H1 (cell line): ENCODE measurements at regions not wholly inside any gene's neighbourhood (a gene's known extent, or its start where the extent isn't known, plus 50 kb on each side); places are given as distances from the start of the nearest gene placed in this dataset.

Experiments used
- CTCF ChIA-PET: fragments of 300-600 bp; sonication (Branson Sonifier 250); formaldehyde crosslinking; loops from one replicate; lab custom pipeline; 2021; ENCODE audit not compliant: partially characterized antibody; lab: Charles Lee
- POLR2A ChIA-PET: fragments of 300-600 bp; sonication (Branson Sonifier 250); formaldehyde crosslinking; loops from one replicate; lab custom pipeline; 2021; ENCODE audit warnings: inconsistent platforms; ENCODE audit not compliant: partially characterized antibody; lab: Charles Lee
- DNase-seq, 2 experiments: peaks; one replicate each; pipeline versions ENCODE4 v3.0.0 to v3.0.0-alpha.2; 2010 to 2022; ENCODE audit warnings: low spot score in 2 of 2, low read depth in 1 of 2, mixed read lengths in 1 of 2
- FAIRE-seq: peaks from 2 replicates; lab custom pipeline; 2011; peaks lifted over from hg19 to GRCh38; lab: Jason Lieb, UNC
- H2AFZ ChIP-seq: 2 replicates; pipeline ENCODE4 v1.8.1; 2012; ENCODE audit warnings: low read length, inconsistent platforms
- H2AK5ac ChIP-seq: 2 replicates; pipeline ENCODE4 v1.6.1; 2013; ENCODE audit warnings: low read depth, low read length
- H2BK120ac ChIP-seq: replicated peaks from 2 replicates; pipeline ENCODE3; 2013; ENCODE audit warnings: low read depth, low read length, inconsistent platforms
- H2BK12ac ChIP-seq: 2 replicates; pipeline ENCODE4 v1.6.1; 2013; ENCODE audit warnings: low read depth, low read length
- H2BK15ac ChIP-seq: 2 replicates; pipeline ENCODE4 v1.6.1; 2013; ENCODE audit warnings: low read length
- H2BK20ac ChIP-seq: 2 replicates; pipeline ENCODE4 v1.6.1; 2013; ENCODE audit warnings: low read length
- H2BK5ac ChIP-seq: 2 replicates; pipeline ENCODE4 v1.6.1; 2013; ENCODE audit warnings: low read depth, low read length
- H3K14ac ChIP-seq: 2 replicates; pipeline ENCODE4 v1.6.1; 2013; ENCODE audit warnings: inconsistent platforms; ENCODE audit not compliant: insufficient read length
- H3K18ac ChIP-seq: 2 replicates; pipeline ENCODE4 v1.6.1; 2013; ENCODE audit warnings: low read length; ENCODE audit errors: extremely low read depth
- H3K23ac ChIP-seq: 2 replicates; pipeline ENCODE4 v1.6.1; 2013; ENCODE audit warnings: inconsistent platforms; ENCODE audit not compliant: insufficient read length
- H3K23me2 ChIP-seq: 2 replicates; pipeline ENCODE4 v1.6.1; 2013; ENCODE audit warnings: low read depth, low read length
- H3K27ac ChIP-seq: 2 replicates; pipeline ENCODE4 v1.6.1; 2011; ENCODE audit warnings: low read depth, low read length, inconsistent platforms
- H3K27me3 ChIP-seq, 4 experiments: replicated peaks in 1 of 4; 1 replicate in 1 of 4; 2 replicates in 3 of 4; pipeline versions ENCODE4 v1.6.1 to v1.8.1; 2011 to 2013; ENCODE audit warnings: low read length in 3 of 4, mild to moderate bottlenecking in 3 of 4, inconsistent platforms in 2 of 4, mixed read lengths in 2 of 4, moderate library complexity in 1 of 4; ENCODE audit not compliant: control insufficient read depth in 3 of 4, insufficient read depth in 3 of 4; ENCODE audit errors: extremely low read depth in 1 of 4
- H3K36me3 ChIP-seq, 4 experiments: 2 replicates each; pipeline versions ENCODE4 v1.6.1 to v1.8.1; 2011 to 2013; ENCODE audit warnings: mild to moderate bottlenecking in 4 of 4, low read length in 3 of 4, moderate library complexity in 2 of 4, control low read depth in 1 of 4, inconsistent platforms in 1 of 4; ENCODE audit not compliant: insufficient read depth in 4 of 4, control insufficient read depth in 2 of 4
- H3K4ac ChIP-seq: replicated peaks from 2 replicates; pipeline ENCODE3; 2013; ENCODE audit warnings: low read length, low read depth, mixed read lengths, inconsistent platforms; ENCODE audit not compliant: insufficient read length
- H3K4me1 ChIP-seq, 4 experiments: replicated peaks in 1 of 4; 1 replicate in 1 of 4; 2 replicates in 3 of 4; pipeline versions ENCODE4 v1.6.1 to v1.8.1; 2011 to 2013; ENCODE audit warnings: low read length in 3 of 4, inconsistent platforms in 2 of 4, mixed read lengths in 1 of 4; ENCODE audit not compliant: insufficient read depth in 4 of 4, control insufficient read depth in 3 of 4
- H3K4me2 ChIP-seq, 2 experiments: 2 replicates each; pipeline versions ENCODE4 v1.6.1 to v1.8.1; 2011 to 2013; ENCODE audit warnings: low read depth in 2 of 2, low read length in 2 of 2, control low read depth in 1 of 2, inconsistent platforms in 1 of 2, mild to moderate bottlenecking in 1 of 2; ENCODE audit not compliant: insufficient read depth in 1 of 2
- H3K4me3 ChIP-seq, 4 experiments: fragments of 200-600, 300-600 bp in 1 of 4; sonication (generic), shearing (Covaris generic), sonication (Bioruptor Twin) in 1 of 4; 2 replicates each; pipeline versions ENCODE4 v1.5.1 to v1.8.1; 2011 to 2016; ENCODE audit warnings: low read length in 4 of 4, low read depth in 3 of 4, control low read depth in 2 of 4, inconsistent platforms in 2 of 4, mild to moderate bottlenecking in 2 of 4, mixed read lengths in 1 of 4, moderate library complexity in 1 of 4; ENCODE audit not compliant: insufficient read depth in 2 of 4; ENCODE audit errors: extremely low read depth in 1 of 4
- H3K56ac ChIP-seq: replicated peaks from 2 replicates; pipeline ENCODE3; 2013; ENCODE audit warnings: low read depth, mild to moderate bottlenecking, mixed read lengths, low read length, inconsistent platforms; ENCODE audit not compliant: insufficient read length
- H3K79me1 ChIP-seq: 2 replicates; pipeline ENCODE4 v1.6.1; 2013; ENCODE audit warnings: low read depth, low read length, control low read depth
- H3K79me2 ChIP-seq, 2 experiments: 2 replicates each; pipeline versions ENCODE4 v1.6.1 to v1.8.1; 2012 to 2013; ENCODE audit warnings: low read length in 2 of 2, mild to moderate bottlenecking in 2 of 2, inconsistent platforms in 1 of 2; ENCODE audit not compliant: insufficient read depth in 2 of 2, control insufficient read depth in 1 of 2
- H3K9ac ChIP-seq, 4 experiments: replicated peaks in 1 of 4; 1 replicate in 1 of 4; 2 replicates in 3 of 4; pipeline versions ENCODE4 v1.6.1 to v1.8.1; 2011 to 2013; ENCODE audit warnings: low read depth in 3 of 4, low read length in 3 of 4, control low read depth in 2 of 4, mild to moderate bottlenecking in 2 of 4, moderate library complexity in 2 of 4, inconsistent platforms in 1 of 4; ENCODE audit errors: extremely low read depth in 1 of 4
- H3K9me3 ChIP-seq, 2 experiments: 2 replicates each; pipeline versions ENCODE4 v1.6.1 to v1.8.1; 2012 to 2013; ENCODE audit warnings: mild to moderate bottlenecking in 2 of 2, moderate library complexity in 2 of 2, control low read depth in 1 of 2, inconsistent platforms in 1 of 2, low read depth in 1 of 2, low read length in 1 of 2, mixed read lengths in 1 of 2; ENCODE audit not compliant: insufficient read depth in 2 of 2
- H4K20me1 ChIP-seq, 2 experiments: replicated peaks in 1 of 2; 2 replicates each; pipeline versions ENCODE3 to v1.8.1; 2011 to 2013; ENCODE audit warnings: inconsistent platforms in 2 of 2, low read length in 2 of 2, mild to moderate bottlenecking in 1 of 2; ENCODE audit not compliant: insufficient read depth in 2 of 2, control insufficient read depth in 1 of 2
- H4K5ac ChIP-seq: 2 replicates; pipeline ENCODE4 v1.6.1; 2013; ENCODE audit warnings: low read length, low read depth, mixed read lengths, inconsistent platforms; ENCODE audit not compliant: insufficient read length
- H4K8ac ChIP-seq: 2 replicates; pipeline ENCODE4 v1.8.0; 2013; ENCODE audit warnings: mild to moderate bottlenecking, moderate library complexity, low read length, inconsistent platforms; ENCODE audit not compliant: insufficient read depth; ENCODE audit errors: extremely low read depth
- H4K91ac ChIP-seq: replicated peaks from 2 replicates; pipeline ENCODE3; 2013; ENCODE audit warnings: low read length, mixed read lengths, inconsistent platforms; ENCODE audit not compliant: insufficient read length
- ASH2L ChIP-seq: fragments of 200-600, 300-600 bp; sonication (generic); IDR thresholded peaks from one replicate; pipeline ENCODE4 v1.7.1; 2017; ENCODE audit warnings: low read length
- EZH2 ChIP-seq: fragments of 200-600 bp; sonication (generic); IDR thresholded peaks from 2 replicates; pipeline ENCODE4 v1.7.1; 2012; ENCODE audit warnings: low read depth, mild to moderate bottlenecking, moderate library complexity, low read length, inconsistent platforms; ENCODE audit not compliant: severe bottlenecking
- HDAC6 ChIP-seq: IDR thresholded peaks from one replicate; pipeline ENCODE4 v1.7.1; 2012; ENCODE audit warnings: low read depth, mild to moderate bottlenecking, inconsistent platforms, low read length, moderate library complexity
- KDM4A ChIP-seq: IDR thresholded peaks from one replicate; pipeline ENCODE4 v1.7.1; 2012; ENCODE audit warnings: low read depth, mild to moderate bottlenecking, moderate library complexity, low read length, inconsistent platforms; ENCODE audit not compliant: severe bottlenecking
- RFX5 ChIP-seq: IDR thresholded peaks from 2 replicates; pipeline ENCODE4 v1.6.1; 2011; ENCODE audit warnings: low read depth, low read length, improper control_type of control experiment, borderline replicate concordance
- SAP30 ChIP-seq: fragments of 300-600 bp; sonication (generic); IDR thresholded peaks from 2 replicates; pipeline ENCODE4 v1.7.1; 2012; ENCODE audit warnings: low read length, moderate library complexity, mild to moderate bottlenecking, inconsistent platforms; ENCODE audit not compliant: insufficient read depth, insufficient replicate concordance
- SUZ12 ChIP-seq: fragments of 200-600 bp; sonication (generic); IDR thresholded peaks from 2 replicates; pipeline ENCODE4 v1.6.1; 2012; ENCODE audit warnings: mild to moderate bottlenecking, inconsistent platforms, low read length, moderate library complexity, mixed read lengths
- WGBS, 2 experiments: shearing (Covaris generic) in 1 of 2; methylation state at CpG; one replicate each; pipeline versions ENCODE4 v1.1.6 to v1.1.7; 2013 to 2015; ENCODE audit warnings: low lambda C conversion rate in 2 of 2, mixed read lengths in 2 of 2, inconsistent platforms in 1 of 2, low coverage in 1 of 2, missing lambda C conversion rate in 1 of 2; ENCODE audit not compliant: insufficient replicate concordance in 2 of 2, insufficient coverage in 1 of 2, insufficient read length in 1 of 2; ENCODE audit errors: extremely low coverage in 1 of 2, missing lambda C conversion rate in 1 of 2; 5-methylcytosine and 5-hydroxymethylcytosine counted together

- no peak overlapping the region for H2BK5ac ChIP-seq
- no peak for TF ChIP-seq EZH2
- TF ChIP-seq RFX5, result no peak
- TF ChIP-seq ASH2L, result no peak
- TF ChIP-seq SAP30, result no peak
- TF ChIP-seq KDM4A, result no peak
- no peak for TF ChIP-seq HDAC6
- TF ChIP-seq SUZ12, result no peak
- no peaks in the 10 kb centered on the region for H4K20me1 ChIP-seq
- H3K18ac ChIP-seq, result no peak overlapping the region
- H4K5ac ChIP-seq, result no peak overlapping the region
- ChIA-PET CTCF (no interaction called here), POLR2A (no interaction called here)
- no peaks in the 10 kb centered on the region for H3K79me1 ChIP-seq
- H3K23ac ChIP-seq, result no peak overlapping the region
- FAIRE-seq, result no peak
- H2BK12ac ChIP-seq, result no peak overlapping the region
- no peak overlapping the region for H3K4me3 ChIP-seq
- H3K4me1 ChIP-seq, result no peaks in the 10 kb centered on the region
- 85% methylated on average over 5 of the region's 5 CpGs; no CpG with 5 or more reads in 1 of the 2 experiments for WGBS, 2 experiments
- H3K56ac ChIP-seq, result no peak overlapping the region
- no peaks in the 10 kb centered on the region; a peak in 1 of 8 replicates for H3K36me3 ChIP-seq
- no peak overlapping the region for H3K9ac ChIP-seq
- H3K4ac ChIP-seq, result no peak overlapping the region
- H4K8ac ChIP-seq, result no peak overlapping the region
- no peak for DNase-seq
- no peak overlapping the region for H2AFZ ChIP-seq
- no peak overlapping the region for H3K14ac ChIP-seq
- H2AK5ac ChIP-seq, result no peak overlapping the region
- no peak overlapping the region for H2BK120ac ChIP-seq
- H2BK20ac ChIP-seq, result no peak overlapping the region
- H3K79me2 ChIP-seq, result no peaks in the 10 kb centered on the region
- no peak overlapping the region for H3K4me2 ChIP-seq
- no peaks in the 10 kb centered on the region for H3K9me3 ChIP-seq
- no peaks in the 10 kb centered on the region for H3K27me3 ChIP-seq
- H4K91ac ChIP-seq, result no peak overlapping the region
- H3K23me2 ChIP-seq, result no peaks in the 10 kb centered on the region
- no peak overlapping the region for H3K27ac ChIP-seq
- no peak overlapping the region for H2BK15ac ChIP-seq
These were observed 466.9 kb downstream of the CD83 start for GRCh38 chr6:14584450-14584849.
